K562 (cell line): ENCODE measurements at regions not wholly inside any gene's neighbourhood (a gene's known extent, or its start where the extent isn't known, plus 50 kb on each side); places are given as distances from the start of the nearest gene placed in this dataset.

Experiments
- ATAC-seq: fragments of 200-7000 bp; cut with Tn5 transposase; 3 replicates; pipeline ENCODE4 v1.9.1; 2020; ENCODE audit warnings: moderate library complexity
- BruUV-seq: library from RNA; stranded (reverse); fragments of 400-500 nt; replicated peaks from 2 replicates; lab custom pipeline; 2021; lab: Mats Ljungman, UMichigan
- CTCF ChIA-PET: fragments of 300-600 bp; formaldehyde crosslinking; extraction: SDS; loops from one replicate; lab custom pipeline; 2021; ENCODE audit warnings: low intra/inter-chr PET ratio; lab: Yijun Ruan, JAX
- POLR2A ChIA-PET: fragments of 300-600, 350-650 bp; sonication (Branson Sonifier 250); formaldehyde crosslinking; extraction: SDS; loops from one replicate; lab custom pipeline; 2021; ENCODE audit warnings: antibody characterized with exemption, inconsistent platforms; lab: Yijun Ruan, JAX
- DNase-seq, 4 experiments: peaks; one replicate each; pipeline versions ENCODE4 v3.0.0 to v3.0.0-alpha.2; 2011 to 2018; ENCODE audit warnings: low spot score in 3 of 4, mixed read lengths in 3 of 4; ENCODE audit errors: extremely low read depth in 1 of 4
- FAIRE-seq: peaks from 2 replicates; lab custom pipeline; 2011; peaks lifted over from hg19 to GRCh38; lab: Jason Lieb, UNC
- H2AFZ ChIP-seq: 2 replicates; pipeline ENCODE4 v1.6.0; 2011; ENCODE audit warnings: low read depth, low read length, control low read depth, inconsistent platforms
- H3K27ac ChIP-seq: fragments of 200-600 bp; 3 replicates; pipeline ENCODE4 v1.8.0; 2011; ENCODE audit warnings: low read depth, mild to moderate bottlenecking, control low read depth, inconsistent platforms, low read length, moderate library complexity, mixed read lengths; ENCODE audit errors: extremely low read depth
- H3K27me3 ChIP-seq, 2 experiments: fragments of 300-600 bp in 1 of 2; 2 replicates in 1 of 2; 3 replicates in 1 of 2; pipeline versions ENCODE4 v1.6.0 to v1.8.0; 2011; ENCODE audit warnings: inconsistent platforms in 2 of 2, low read length in 2 of 2, mild to moderate bottlenecking in 1 of 2, mixed read lengths in 1 of 2, moderate library complexity in 1 of 2; ENCODE audit not compliant: control insufficient read depth in 2 of 2, insufficient read depth in 2 of 2
- H3K36me3 ChIP-seq: fragments of 300-600 bp; 3 replicates; pipeline ENCODE4 v1.8.0; 2011; ENCODE audit warnings: mild to moderate bottlenecking, low read length, inconsistent platforms; ENCODE audit not compliant: control insufficient read depth, insufficient read depth
- H3K4me1 ChIP-seq, 2 experiments: fragments of 200-600 bp in 1 of 2; replicated peaks in 1 of 2; 2 replicates in 1 of 2; 3 replicates in 1 of 2; pipeline versions ENCODE4 v1.5.1 to v1.8.0; 2011; ENCODE audit warnings: inconsistent platforms in 2 of 2, low read length in 2 of 2, mild to moderate bottlenecking in 1 of 2, mixed read lengths in 1 of 2, moderate library complexity in 1 of 2; ENCODE audit not compliant: control insufficient read depth in 2 of 2, insufficient read depth in 2 of 2
- H3K4me2 ChIP-seq: 2 replicates; pipeline ENCODE4 v1.6.1; 2011; ENCODE audit warnings: low read length, control low read depth, inconsistent platforms, mixed read lengths; ENCODE audit not compliant: insufficient read depth
- H3K4me3 ChIP-seq: fragments of 200-600 bp; sonication (generic), shearing (Covaris generic); 2 replicates; pipeline ENCODE4 v1.5.1; 2016; ENCODE audit warnings: control low read depth, inconsistent platforms
- H3K79me2 ChIP-seq: fragments of 200-600 bp; 3 replicates; pipeline ENCODE4 v1.8.0; 2011; ENCODE audit warnings: low read length, inconsistent platforms; ENCODE audit not compliant: control insufficient read depth, insufficient read depth
- H3K9ac ChIP-seq, 2 experiments: 2 replicates each; pipeline versions ENCODE4 v1.6.0 to v1.6.1; 2011; ENCODE audit warnings: low read depth in 2 of 2, low read length in 2 of 2, control low read depth in 1 of 2, inconsistent platforms in 1 of 2, mild to moderate bottlenecking in 1 of 2, mixed read lengths in 1 of 2; ENCODE audit not compliant: insufficient read depth in 1 of 2
- H3K9me1 ChIP-seq: one replicate; pipeline ENCODE4 v1.6.0; 2011; ENCODE audit warnings: inconsistent platforms, mild to moderate bottlenecking, low read length, moderate library complexity; ENCODE audit not compliant: control insufficient read depth, insufficient read depth
- H3K9me3 ChIP-seq: replicated peaks from 2 replicates; pipeline ENCODE4 v1.5.1; 2011; ENCODE audit warnings: low read depth, low read length, inconsistent platforms; ENCODE audit not compliant: control insufficient read depth, insufficient read depth
- H4K20me1 ChIP-seq: replicated peaks from 2 replicates; pipeline ENCODE4 v1.6.1; 2011; ENCODE audit warnings: low read length, inconsistent platforms, mixed read lengths; ENCODE audit not compliant: control insufficient read depth, insufficient read depth
- DMBX1 ChIP-seq: fragments of 250-450 bp; sonication (Bioruptor Pico); IDR thresholded peaks from 2 replicates; pipeline ENCODE4 v1.8.0; 2022; ENCODE audit warnings: inconsistent platforms, mild to moderate bottlenecking, moderate library complexity, borderline replicate concordance
- HNRNPH1 ChIP-seq: fragments of 200-400 bp; formaldehyde crosslinking; optimal IDR thresholded peaks from 2 replicates; pipeline ENCODE3; 2017; ENCODE audit warnings: low read depth, mild to moderate bottlenecking, low read length, moderate library complexity
- KDM1A ChIP-seq, 2 experiments: fragments of 450-650 bp; IDR thresholded peaks; 2 replicates each; pipeline ENCODE4 v1.6.1; 2016; ENCODE audit warnings: mild to moderate bottlenecking in 2 of 2
- PHF8 ChIP-seq: fragments of 200-600 bp; sonication (generic); IDR thresholded peaks from 2 replicates; pipeline ENCODE4 v1.6.1; 2012; ENCODE audit warnings: mixed run types, mild to moderate bottlenecking, inconsistent platforms, low read length, moderate library complexity, borderline replicate concordance
- RCOR1 ChIP-seq, 2 experiments: IDR thresholded peaks; 2 replicates each; pipeline ENCODE4 v1.6.1; 2012; ENCODE audit warnings: low read depth in 2 of 2, low read length in 2 of 2, borderline replicate concordance in 1 of 2, improper control_type of control experiment in 1 of 2
- SMAD2 ChIP-seq: fragments of 150-350 bp; IDR thresholded peaks from 2 replicates; pipeline ENCODE4 v1.6.1; 2014; ENCODE audit warnings: low read depth, mild to moderate bottlenecking, low read length
- YY1 ChIP-seq, 3 experiments: IDR thresholded peaks; 2 replicates each; pipeline ENCODE4 v1.6.1; 2011; ENCODE audit warnings: low read length in 2 of 3, mild to moderate bottlenecking in 2 of 3, moderate library complexity in 2 of 3, borderline replicate concordance in 1 of 3, control low read depth in 1 of 3, low read depth in 1 of 3; ENCODE audit not compliant: insufficient read depth in 3 of 3, insufficient replicate concordance in 2 of 3, control insufficient read depth in 1 of 3, insufficient read length in 1 of 3; ENCODE audit errors: extremely low read depth in 1 of 3
- ZFP91 ChIP-seq: sonication (generic); formaldehyde crosslinking; IDR thresholded peaks from 2 replicates; pipeline ENCODE4 v1.8.0; 2022; ENCODE audit warnings: mild to moderate bottlenecking, missing genetic modification reagents
- ZNF146 ChIP-seq: IDR thresholded peaks from one replicate; pipeline ENCODE4 v1.6.1; 2018; ENCODE audit warnings: missing compliant biosample characterization; ENCODE audit not compliant: unreplicated experiment
- ZNF395 ChIP-seq: fragments of 200-800 bp; sonication (Bioruptor generic); IDR thresholded peaks from 2 replicates; pipeline ENCODE4 v1.6.1; 2017; ENCODE audit warnings: missing genetic modification characterization, missing compliant biosample characterization
- WGBS: fragments of 100-300 bp; shearing (Covaris generic); methylation state at CpG from one replicate; pipeline ENCODE4 v1.1.6; 2016; ENCODE audit warnings: low coverage, mixed read lengths; ENCODE audit not compliant: insufficient coverage; ENCODE audit errors: missing lambda C conversion rate; 5-methylcytosine and 5-hydroxymethylcytosine counted together
- in situ Hi-C: fragments of 300-500 bp; cut with MboI; formaldehyde crosslinking; loops from 4 replicates; pipeline ENCODE4 v1.15.0; 2018; ENCODE audit warnings: inconsistent platforms, mixed read lengths
- intact Hi-C: fragments of 100-400 bp; cut with micrococcal nuclease; formaldehyde crosslinking; loops from 2 replicates; pipeline ENCODE4 v1.14.2; 2022

GRCh38 chr6:77124604-77125003, 338.7 kb downstream of the HTR1B start:
- intact Hi-C loops = no loop called here
- Histone ChIP-seq H2AFZ (no peak overlapping the region), H3K79me2 (no peaks in the 10 kb centered on the region), H3K4me2 (no peak overlapping the region), H3K9ac (no peak overlapping the region), H3K9me3 (0 out of 2 replicates have a peak, but pooled peaks cover 2% of the 10 kb centered on the region), H3K27ac (no peak overlapping the region), H3K4me1 (no peaks in the 10 kb centered on the region), H3K9me1 (no peaks in the 10 kb centered on the region), H3K27me3 (no peaks in the 10 kb centered on the region), H3K4me3 (no peak overlapping the region), H4K20me1 (no peaks in the 10 kb centered on the region), H3K36me3 (no peaks in the 10 kb centered on the region)
- FAIRE-seq = no peak
- CTCF ChIA-PET = no interaction called here
- BruUV-seq = no TSS peak
- POLR2A ChIA-PET = no interaction called here
- in situ Hi-C loops = no loop called here
- 0% methylated on average over 1 of the region's 1 CpG for WGBS
- DNase-seq = no peak
- ATAC-seq = no peak
- TF ChIP-seq HNRNPH1 (no peak), RCOR1 (IDR thresholded peaks at IDR 0.05; ENCODE audit: borderline replicate concordance in 1 of 2, low read depth in 2 of 2, low read length in 2 of 2) (no peak)

GRCh38 chr6:77123527-77123926, 339.8 kb downstream of the HTR1B start:
- ATAC-seq (no peak), DNase-seq (no peak), FAIRE-seq (no peak)
- H3K9me1 ChIP-seq = no peaks in the 10 kb centered on the region
- no peak overlapping the region for H3K9ac ChIP-seq
- WGBS = 4% methylated on average over 3 of the region's 3 CpGs
- H3K36me3 ChIP-seq = no peaks in the 10 kb centered on the region
- no peak overlapping the region for H3K4me3 ChIP-seq
- H3K27me3 ChIP-seq = no peaks in the 10 kb centered on the region
- BruUV-seq = no TSS peak
- H3K27ac ChIP-seq = no peak overlapping the region
- H2AFZ ChIP-seq = no peak overlapping the region
- intact Hi-C loops = no loop called here
- 0 out of 2 replicates have a peak, but pooled peaks cover 2% of the 10 kb centered on the region for H3K9me3 ChIP-seq
- CTCF ChIA-PET = no interaction called here
- H3K4me1 ChIP-seq = no peaks in the 10 kb centered on the region
- H4K20me1 ChIP-seq = no peaks in the 10 kb centered on the region
- H3K4me2 ChIP-seq = no peak overlapping the region
- POLR2A ChIA-PET = no interaction called here
- H3K79me2 ChIP-seq = no peaks in the 10 kb centered on the region
- in situ Hi-C loops = no loop called here
- TF ChIP-seq YY1 (IDR thresholded peaks at IDR 0.05; ENCODE audit: borderline replicate concordance in 1 of 3, control insufficient read depth in 1 of 3, extremely low read depth in 1 of 3, insufficient read depth in 3 of 3, insufficient read length in 1 of 3, insufficient replicate concordance in 2 of 3, low read depth in 1 of 3, low read length in 2 of 3) (no peak), DMBX1 (CRISPR knock-in tag) (no peak), KDM1A (IDR thresholded peaks at IDR 0.05) (no peak), ZNF146 (CRISPR knock-in tag) (no peak), ZFP91 (no peak), SMAD2 (no peak), PHF8 (no peak), ZNF395 (no peak)
